Activated CD8-positive, alpha-beta T cell treated with anti-CD3 and anti-CD28 coated beads for 36 hours (primary cell): ENCODE measurements at regions not wholly inside any gene's neighbourhood (a gene's known extent, or its start where the extent isn't known, plus 50 kb on each side); places are given as distances from the start of the nearest gene placed in this dataset.
"Not testable (repeated sequence)": the region's sequence is repeated elsewhere in the genome, so short reads cannot be mapped to it uniquely, and the experiment has no call there.

Experiments
- ATAC-seq: fragments of 200-7000 bp; cut with Tn5 transposase; one replicate; pipeline ENCODE4 v1.10.0; 2021; ENCODE audit warnings: mild to moderate bottlenecking, moderate library complexity
- CTCF ChIA-PET: fragments of 350-600 bp; sonication (Branson Sonifier 250); formaldehyde crosslinking; loops from one replicate; lab custom pipeline; 2021; ENCODE audit warnings: antibody characterized with exemption; lab: Charles Lee
- POLR2A ChIA-PET: fragments of 350-600 bp; sonication (Branson Sonifier 250); formaldehyde crosslinking; loops from one replicate; lab custom pipeline; 2021; ENCODE audit warnings: antibody characterized with exemption; lab: Charles Lee
- DNase-seq: peaks from one replicate; pipeline ENCODE4 v3.0.0-alpha.2; 2020
- H3K27ac Mint-ChIP-seq: one replicate; pipeline ENCODE4 v1.8.0; 2021; ENCODE audit warnings: mild to moderate bottlenecking, mixed read lengths
- H3K27me3 Mint-ChIP-seq: one replicate; pipeline ENCODE4 v1.8.0; 2021; ENCODE audit warnings: mixed read lengths
- H3K36me3 Mint-ChIP-seq: one replicate; pipeline ENCODE4 v1.8.0; 2021; ENCODE audit warnings: low read depth, mixed read lengths
- H3K4me1 Mint-ChIP-seq: one replicate; pipeline ENCODE4 v1.8.0; 2021; ENCODE audit warnings: low read depth, mixed read lengths
- H3K4me3 Mint-ChIP-seq: one replicate; pipeline ENCODE4 v1.8.0; 2021; ENCODE audit warnings: mild to moderate bottlenecking, moderate library complexity, mixed read lengths
- H3K9me3 Mint-ChIP-seq: one replicate; pipeline ENCODE4 v1.8.0; 2021; ENCODE audit warnings: mixed read lengths
- CTCF ChIP-seq: fragments of 200-600 bp; IDR thresholded peaks from one replicate; pipeline ENCODE4 v1.8.0; 2022; ENCODE audit warnings: antibody characterized with exemption, mild to moderate bottlenecking
- intact Hi-C: fragments of 100-400 bp; cut with micrococcal nuclease; formaldehyde crosslinking; loops from one replicate; pipeline ENCODE4 v1.10.0; 2022

- intact Hi-C loops = no loop called here
- CTCF ChIA-PET = no interaction called here
- no peak for ATAC-seq
- no peak overlapping the region for H3K4me3 Mint-ChIP-seq
- no peaks in the 10 kb centered on the region for H3K36me3 Mint-ChIP-seq
- peaks cover 4% of the 10 kb centered on the region for H3K4me1 Mint-ChIP-seq
- TF ChIP-seq CTCF = no peak
- no peak overlapping the region for H3K27ac Mint-ChIP-seq
- H3K9me3 Mint-ChIP-seq = no peaks in the 10 kb centered on the region
- POLR2A ChIA-PET = no interaction called here
- H3K27me3 Mint-ChIP-seq = no peaks in the 10 kb centered on the region
- no peak for DNase-seq
Measured at GRCh38 chr21:14883351-14883750, 181.4 kb downstream of the NRIP1 start.

- H3K27me3 Mint-ChIP-seq, H3K4me3 Mint-ChIP-seq, intact Hi-C loops: not testable (repeated sequence)
Measured at GRCh38 chr21:14882545-14882944, 182.3 kb downstream of the NRIP1 start.

GRCh38 chr21:14881863-14882499 is 182.8 kb downstream of the NRIP1 start:
- CTCF ChIA-PET = interaction anchor here (2.2 kb wide), 1 partner anchor 8 kb away, joined by 9 read pairs; no protein-coding TSS in a partner anchor
- intact Hi-C loops = no loop called here
- no peak for ATAC-seq
- POLR2A ChIA-PET = no interaction called here
- H3K36me3 Mint-ChIP-seq = no peaks in the 10 kb centered on the region
- DNase-seq = no peak
- H3K27ac Mint-ChIP-seq = no peak overlapping the region
- H3K27me3 Mint-ChIP-seq = no peaks in the 10 kb centered on the region
- no peak for TF ChIP-seq CTCF
- H3K9me3 Mint-ChIP-seq = no peaks in the 10 kb centered on the region
- H3K4me1 Mint-ChIP-seq = peaks cover 14% of the 10 kb centered on the region
- no peak overlapping the region for H3K4me3 Mint-ChIP-seq

More at GRCh38 chr21:14882545-14882944, 182.3 kb downstream of the NRIP1 start:
- H3K27ac Mint-ChIP-seq, POLR2A ChIA-PET, H3K9me3 Mint-ChIP-seq, H3K36me3 Mint-ChIP-seq, DNase-seq, CTCF ChIA-PET, ATAC-seq: not testable (repeated sequence)
- peaks cover 12% of the 10 kb centered on the region for H3K4me1 Mint-ChIP-seq

- Mint-ChIP-seq H3K27me3 (no peaks in the 10 kb centered on the region), H3K27ac (no peak overlapping the region), H3K36me3 (no peaks in the 10 kb centered on the region), H3K4me1 (peaks cover 14% of the 10 kb centered on the region), H3K4me3 (no peak overlapping the region), H3K9me3 (no peaks in the 10 kb centered on the region)
- POLR2A ChIA-PET = interaction anchor here (0.6 kb wide), 1 partner anchor 402 kb away, joined by 3 read pairs; no protein-coding TSS in a partner anchor
- intact Hi-C loops = no loop called here
- CTCF ChIA-PET = interaction anchor here (0.6 to 2.2 kb wide), 2 partner anchors 9 to 94 kb away, joined by 3 to 9 read pairs; no protein-coding TSS in a partner anchor
- DNase-seq (no peak), ATAC-seq (no peak)
- TF ChIP-seq CTCF = no peak
Measured at GRCh38 chr21:14880922-14881321, 183.9 kb downstream of the NRIP1 start.

GRCh38 chr21:14879458-14879857 is 185.3 kb downstream of the NRIP1 start:
- ChIA-PET CTCF (interaction anchor here (1.0 to 1.3 kb wide), 2 partner anchors 11 to 13 kb away, joined by 3 to 4 read pairs; no protein-coding TSS in a partner anchor), POLR2A (no interaction called here)
- intact Hi-C loops = no loop called here
- no peak for ATAC-seq
- no peaks in the 10 kb centered on the region for H3K36me3 Mint-ChIP-seq
- no peak overlapping the region for H3K4me3 Mint-ChIP-seq
- H3K27ac Mint-ChIP-seq = no peak overlapping the region
- H3K27me3 Mint-ChIP-seq = no peaks in the 10 kb centered on the region
- H3K4me1 Mint-ChIP-seq = peaks cover 14% of the 10 kb centered on the region
- no peak for DNase-seq
- no peak for TF ChIP-seq CTCF
- H3K9me3 Mint-ChIP-seq = no peaks in the 10 kb centered on the region
